DMS153 treated with DMSO at 0.1 percent for 48 hours (cell line): ENCODE measurements at regions not wholly inside any gene's neighbourhood (a gene's known extent, or its start where the extent isn't known, plus 50 kb on each side); places are given as distances from the start of the nearest gene placed in this dataset.
A peak's percentile ranks its signal among the peaks of the same experiment; 100 is the strongest.

Source experiments
- DNase-seq: peaks from one replicate; lab custom pipeline; 2025; ENCODE audit not compliant: unreplicated experiment; lab: John Stamatoyannopoulos, UW

DNA sequence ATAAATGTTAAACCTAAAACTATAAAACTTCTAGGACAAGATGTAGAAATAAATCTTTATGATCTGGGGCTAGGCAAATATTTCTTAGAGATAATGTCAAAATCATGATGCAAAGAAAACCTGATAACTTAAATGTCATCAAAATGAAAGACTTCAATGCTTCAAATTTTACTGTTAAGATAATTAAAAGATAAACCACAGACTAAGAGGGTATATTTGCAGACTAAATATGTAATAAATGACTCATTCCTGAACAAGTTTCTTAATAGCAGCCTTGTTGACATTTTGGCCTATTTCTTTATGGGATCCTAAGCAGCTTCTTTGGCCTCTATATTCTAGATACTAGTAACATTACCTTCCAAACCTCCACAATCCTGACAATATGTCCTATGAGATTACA, 2878.3 kb upstream of the PCDH20 start:
- no peak for DNase-seq

DNA sequence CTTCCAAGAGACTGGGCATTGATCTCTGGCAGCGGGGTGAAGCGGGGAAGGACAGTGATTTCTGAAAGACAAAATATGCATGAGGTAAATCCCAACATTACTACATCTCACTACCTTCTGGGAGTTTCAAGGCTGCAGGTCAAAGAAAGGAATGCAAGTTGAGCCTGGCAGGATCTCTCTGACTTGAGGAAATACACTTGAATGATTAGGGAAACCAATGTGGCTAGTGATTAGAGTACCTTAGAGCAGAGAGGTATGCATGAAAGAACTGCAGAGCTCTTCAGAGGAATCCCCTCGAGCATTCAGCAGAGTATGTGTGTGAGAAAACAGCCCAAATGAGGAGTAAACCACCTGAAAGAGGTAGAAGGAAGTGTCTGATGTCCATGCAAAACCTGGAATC, 2874.1 kb upstream of the PCDH20 start:
- DNase-seq: no peak

DNA sequence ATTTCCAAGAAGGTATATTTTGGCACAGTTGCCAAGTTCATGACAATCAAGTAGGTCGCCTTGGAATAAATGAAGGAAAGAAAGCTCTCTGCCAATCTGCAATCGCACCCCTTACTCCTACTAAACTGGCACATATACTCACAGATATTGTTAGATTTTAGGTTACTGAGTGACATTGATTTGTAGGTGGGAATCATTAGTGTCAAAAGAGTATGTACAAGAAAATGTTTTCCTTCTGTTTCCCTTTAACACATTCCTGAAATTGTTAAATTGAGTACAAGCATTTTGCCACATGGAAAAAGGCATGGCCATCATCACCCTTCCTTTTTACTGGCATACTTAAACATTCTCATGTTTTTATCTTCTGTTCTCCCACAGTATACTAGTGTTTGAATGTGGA, 2868.3 kb upstream of the PCDH20 start:
- no peak for DNase-seq

DNA sequence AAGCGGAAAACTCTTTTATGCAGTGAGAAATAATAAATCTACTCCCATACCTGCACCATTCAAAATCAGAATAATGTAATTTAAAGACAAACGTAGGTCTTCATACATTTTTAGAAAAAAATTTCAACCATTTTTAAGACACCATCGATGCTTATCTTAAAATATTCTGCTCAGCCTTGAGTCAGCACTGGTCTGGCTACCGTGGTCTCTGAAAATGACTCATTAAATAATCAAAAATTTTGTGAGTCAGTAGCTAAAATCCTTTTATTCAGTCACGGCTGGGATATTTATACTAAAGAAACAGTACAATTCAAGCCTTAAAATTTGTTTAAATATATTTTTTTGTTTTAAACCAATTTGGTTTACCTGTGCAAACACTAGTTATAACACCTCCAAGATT, 2862.8 kb upstream of the PCDH20 start:
- DNase-seq: no peak

DNA sequence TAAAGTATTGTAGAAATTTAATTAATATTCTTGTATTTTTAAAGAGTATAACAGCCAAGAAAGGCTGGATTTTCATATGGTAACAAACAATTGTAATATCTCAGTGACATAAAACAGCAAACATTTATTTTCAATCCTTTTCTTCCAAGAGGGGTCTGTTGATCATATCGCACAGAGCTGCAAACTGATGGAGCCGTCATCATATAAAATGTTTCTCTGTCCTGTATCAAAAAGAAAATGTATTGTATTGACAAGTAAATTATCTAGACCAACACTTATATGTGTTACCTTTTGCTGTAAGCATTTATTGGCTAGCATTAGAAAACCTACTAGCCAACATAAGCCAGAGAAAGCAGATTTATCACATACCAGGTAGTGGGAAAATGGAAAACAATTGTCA, 2861.4 kb upstream of the PCDH20 start:
- DNase-seq: no peak

DNA sequence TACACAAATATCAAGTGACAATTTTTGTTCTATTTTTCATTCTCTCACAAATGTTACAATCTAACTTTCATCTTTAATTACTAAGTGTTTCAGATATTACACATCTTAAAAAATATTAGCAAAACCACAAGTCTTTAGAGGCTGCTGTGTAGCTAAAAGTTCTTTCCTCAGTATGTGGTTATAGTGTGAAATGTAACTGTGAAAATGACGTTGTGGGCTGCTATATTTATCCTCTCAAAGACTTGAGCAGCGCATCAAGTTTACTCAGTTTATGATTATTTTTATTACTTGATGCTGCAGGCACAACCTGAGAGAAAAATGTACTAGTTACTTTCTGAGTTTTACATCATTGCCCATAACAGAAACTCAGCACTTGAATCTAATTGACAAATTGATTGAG, 2860.6 kb upstream of the PCDH20 start:
- no peak for DNase-seq

DNA sequence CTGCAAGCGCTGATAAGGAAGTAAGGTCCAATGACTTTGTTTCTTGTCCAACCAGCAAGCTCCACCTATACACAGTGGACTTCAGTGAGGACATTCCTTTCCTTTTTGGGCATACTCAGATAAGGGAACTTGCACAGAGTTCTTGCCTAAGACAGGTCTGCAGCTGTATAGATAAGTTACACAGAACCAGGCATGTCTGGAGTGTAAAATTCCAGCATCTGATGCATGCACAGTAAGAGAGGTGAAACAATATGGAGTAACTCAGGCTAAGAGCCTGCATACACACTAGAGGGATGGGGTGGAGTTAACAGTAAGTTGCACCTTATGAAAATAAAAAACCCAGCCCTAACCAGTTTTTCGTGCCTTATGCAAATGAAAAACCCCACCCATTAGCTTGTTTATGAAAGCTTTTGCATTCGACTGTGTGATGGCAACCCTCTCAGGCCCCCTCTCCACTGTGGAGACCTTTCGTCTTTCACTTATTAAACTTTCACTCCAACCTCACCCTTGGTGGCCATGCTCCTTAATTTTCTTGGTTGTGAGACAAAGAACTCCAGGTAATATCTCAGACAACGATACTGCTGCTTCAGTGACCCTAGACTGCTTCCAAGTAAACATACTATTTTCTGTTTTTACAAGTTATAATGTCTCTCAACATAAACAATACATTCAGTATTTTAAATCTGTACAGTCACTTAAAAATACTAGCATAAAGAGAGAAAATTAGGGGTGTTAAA, 2859.0 kb upstream of the PCDH20 start:
- DNase-seq: no peak

DNA sequence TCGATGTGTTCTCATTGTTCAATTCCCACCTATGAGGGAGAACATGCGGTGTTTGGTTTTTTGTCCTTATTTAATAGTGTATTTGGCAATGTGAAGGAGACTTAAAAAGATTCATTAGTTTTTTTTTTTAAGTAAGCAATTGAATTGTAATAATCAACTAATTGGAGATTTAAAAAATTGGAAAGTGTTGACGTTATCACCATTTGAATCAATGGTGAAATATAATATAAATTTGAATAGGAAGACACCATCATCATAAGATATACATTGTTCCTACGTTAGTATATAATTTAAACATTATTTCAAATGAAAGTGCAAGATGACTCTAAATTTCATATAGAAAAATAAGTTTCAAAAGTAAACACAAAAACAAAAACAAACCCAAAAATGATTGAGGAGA, 2858.1 kb upstream of the PCDH20 start:
- no peak for DNase-seq

DNA sequence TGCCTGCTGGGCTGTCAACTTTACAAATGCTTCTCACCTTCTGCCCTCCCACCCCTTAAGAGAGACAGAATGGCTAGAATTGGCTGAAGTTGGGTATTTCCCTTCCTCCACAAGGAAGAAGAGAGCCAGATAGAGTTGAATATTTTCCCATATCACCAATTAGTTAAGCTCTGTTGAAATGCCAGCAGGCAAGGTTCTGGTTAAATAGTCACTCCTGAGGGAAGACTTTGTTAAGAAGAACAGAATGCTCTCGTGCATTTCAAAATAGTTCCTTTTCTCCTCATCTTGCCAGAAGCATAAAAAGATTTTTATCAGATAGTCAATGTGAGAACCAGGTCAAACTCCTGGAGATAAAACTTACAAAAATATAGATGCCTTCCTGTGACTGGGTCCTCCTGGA, 2857.0 kb upstream of the PCDH20 start:
- no peak for DNase-seq

DNA sequence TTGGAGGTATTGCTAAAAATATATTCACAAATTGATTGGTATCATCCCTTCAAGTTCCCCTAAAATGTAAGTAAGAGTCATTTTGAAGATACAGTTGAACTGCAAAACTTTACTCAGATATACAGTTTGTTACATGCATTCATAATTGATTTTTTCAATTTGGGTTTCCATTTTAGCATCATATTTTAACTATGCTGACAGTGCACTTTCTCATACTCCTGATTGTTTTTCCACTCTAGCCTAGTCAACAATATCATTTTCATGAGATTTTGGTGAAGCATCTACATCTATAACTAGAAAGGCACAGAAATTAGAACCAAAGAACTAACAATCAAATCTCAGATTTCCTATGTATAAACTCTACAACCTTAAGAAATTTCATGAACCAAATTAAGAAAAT, 2850.4 kb upstream of the PCDH20 start:
- no peak for DNase-seq

DNA sequence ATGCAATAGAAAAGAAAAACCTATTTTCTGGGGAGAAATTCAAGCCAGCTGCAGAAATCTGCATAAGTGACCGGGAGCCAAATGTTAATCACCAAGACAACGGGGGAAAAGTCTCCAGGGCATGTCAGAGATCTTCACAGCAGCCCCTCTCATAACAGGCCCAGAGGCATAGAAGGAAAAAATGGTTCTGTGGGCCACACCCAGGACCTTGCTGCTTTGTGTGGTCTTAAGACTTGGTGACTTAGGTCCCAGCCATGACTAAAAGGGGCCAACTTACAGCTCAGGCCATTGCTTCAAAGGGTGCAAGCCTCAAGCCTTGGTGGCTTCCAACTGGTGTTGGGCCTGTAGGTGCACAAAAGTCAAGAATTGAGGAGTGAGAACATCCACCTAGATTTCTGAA, 2847.6 kb upstream of the PCDH20 start:
- DNase-seq: no peak

DNA sequence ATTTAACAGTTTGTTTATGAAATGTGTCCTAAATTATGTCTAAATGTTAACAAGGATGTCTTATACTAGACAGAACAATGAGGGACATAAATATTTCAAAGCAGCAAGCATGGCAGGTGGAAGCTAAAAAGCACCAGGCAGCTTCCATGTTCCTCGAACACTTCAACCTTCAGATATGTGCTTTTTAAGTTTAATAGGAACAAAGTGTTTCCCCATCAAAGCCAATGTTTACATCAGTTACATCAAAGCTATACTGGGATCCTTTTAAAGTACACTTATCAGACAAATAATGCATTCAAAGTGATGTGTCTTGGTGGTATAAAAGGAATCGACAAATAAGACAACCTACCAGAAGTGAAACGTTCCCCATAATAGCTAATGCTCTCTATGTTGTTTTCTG, 2841.1 kb upstream of the PCDH20 start:
- peak; percentile 41 for DNase-seq

DNA sequence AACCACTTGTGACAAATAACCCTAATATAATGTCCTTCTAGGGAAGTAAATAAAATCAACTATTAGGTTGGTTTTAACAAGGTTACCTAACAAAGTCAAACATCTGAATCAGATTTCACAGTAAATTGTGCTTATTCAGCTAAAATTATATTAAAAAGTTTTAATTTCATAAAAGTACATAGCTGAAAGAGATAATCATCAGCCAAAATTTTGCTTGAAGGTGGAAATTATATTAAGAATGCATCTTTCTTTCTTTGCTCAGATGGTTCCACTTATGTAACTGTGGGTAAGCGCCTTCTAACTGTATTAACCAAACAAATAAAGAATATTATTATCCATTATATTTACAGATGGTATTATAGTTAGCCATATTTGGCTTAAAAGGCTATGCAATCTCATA, 2840.3 kb upstream of the PCDH20 start:
- no peak for DNase-seq

DNA sequence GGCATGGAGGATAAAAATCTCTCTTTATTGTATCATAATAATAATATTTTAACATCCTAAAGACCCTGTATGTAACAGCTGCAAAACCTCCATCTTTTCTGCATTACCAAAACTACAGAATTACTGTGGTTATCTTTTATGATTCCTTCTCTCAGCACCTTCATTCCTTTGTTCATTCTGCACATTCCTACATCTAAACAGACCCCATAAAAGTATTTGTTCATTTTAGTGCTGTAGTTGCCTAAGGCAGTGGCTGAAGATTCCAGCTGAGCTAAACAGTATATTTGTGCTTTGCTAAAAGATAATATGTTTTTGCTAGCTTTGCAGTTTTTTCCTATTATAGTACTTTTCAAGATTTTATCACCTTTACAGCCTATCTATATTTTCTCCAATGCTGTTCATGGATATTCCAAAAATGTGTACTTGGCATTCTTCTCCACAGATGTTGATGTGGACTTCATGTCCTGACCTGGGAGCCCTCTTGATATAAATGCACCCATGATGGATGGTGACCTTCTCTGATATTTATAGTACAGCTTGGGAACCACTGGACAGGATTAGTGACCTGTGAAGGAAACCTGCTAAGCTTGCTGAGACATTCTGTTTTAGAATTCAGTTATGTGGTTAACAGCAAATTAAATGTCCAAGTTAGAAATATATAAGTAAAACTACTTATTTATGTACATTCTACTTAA, 2832.9 kb upstream of the PCDH20 start:
- DNase-seq: no peak

DNA sequence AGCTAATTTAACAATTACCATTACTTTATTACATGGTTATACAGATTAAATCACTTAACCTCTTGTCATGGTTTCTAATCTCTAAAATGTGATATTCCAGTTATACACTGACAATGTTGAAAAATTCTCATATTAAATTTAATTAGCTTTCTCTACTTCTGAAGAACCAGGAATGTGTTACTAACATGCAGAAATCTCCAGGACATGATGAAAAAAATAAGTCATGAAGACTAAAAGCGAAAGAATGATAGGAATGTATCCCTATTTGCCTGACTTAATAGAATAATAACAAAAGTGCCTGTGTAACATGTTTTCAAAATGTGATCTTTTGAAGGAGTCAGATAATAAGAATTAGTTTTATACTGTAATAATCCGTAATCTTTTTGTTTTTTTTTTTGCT, 2823.7 kb upstream of the PCDH20 start:
- no peak for DNase-seq

DNA sequence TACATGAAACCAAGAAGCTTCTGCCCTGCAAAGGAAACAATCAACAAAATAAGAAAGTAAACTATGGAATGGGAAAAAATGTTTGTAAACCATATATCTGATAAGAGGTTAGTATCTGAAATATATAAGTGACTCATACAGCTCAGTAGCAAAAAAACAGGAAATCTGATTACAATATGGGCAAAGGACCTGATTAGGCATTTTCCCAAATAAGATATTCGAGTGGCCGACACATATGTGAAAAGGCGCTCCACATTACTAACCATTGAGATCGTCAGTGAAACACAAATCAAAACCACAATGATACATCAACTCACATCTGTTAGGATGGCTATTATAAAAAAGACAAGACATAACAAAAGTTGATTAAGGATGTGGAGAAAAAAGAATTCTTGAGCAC, 2818.6 kb upstream of the PCDH20 start:
- no peak for DNase-seq

DNA sequence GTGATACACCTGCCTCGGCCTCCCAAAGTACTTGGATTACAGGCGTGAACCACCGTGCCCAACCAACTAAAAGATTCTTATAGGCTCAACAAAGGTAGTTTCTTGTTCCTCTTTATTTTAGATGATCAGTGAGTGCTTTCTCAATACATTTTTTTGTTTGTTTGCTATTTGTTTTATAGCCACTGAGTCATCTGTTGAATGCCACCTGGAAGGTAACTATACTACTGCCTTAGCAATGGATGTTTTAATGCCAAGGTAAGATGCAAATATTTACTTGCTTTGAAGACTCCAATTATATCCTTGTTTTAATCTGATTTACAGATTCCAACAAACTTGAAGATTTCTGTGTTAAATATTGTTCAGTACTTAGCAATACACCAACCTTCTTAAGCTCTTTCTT, 2807.4 kb upstream of the PCDH20 start:
- no peak for DNase-seq

DNA sequence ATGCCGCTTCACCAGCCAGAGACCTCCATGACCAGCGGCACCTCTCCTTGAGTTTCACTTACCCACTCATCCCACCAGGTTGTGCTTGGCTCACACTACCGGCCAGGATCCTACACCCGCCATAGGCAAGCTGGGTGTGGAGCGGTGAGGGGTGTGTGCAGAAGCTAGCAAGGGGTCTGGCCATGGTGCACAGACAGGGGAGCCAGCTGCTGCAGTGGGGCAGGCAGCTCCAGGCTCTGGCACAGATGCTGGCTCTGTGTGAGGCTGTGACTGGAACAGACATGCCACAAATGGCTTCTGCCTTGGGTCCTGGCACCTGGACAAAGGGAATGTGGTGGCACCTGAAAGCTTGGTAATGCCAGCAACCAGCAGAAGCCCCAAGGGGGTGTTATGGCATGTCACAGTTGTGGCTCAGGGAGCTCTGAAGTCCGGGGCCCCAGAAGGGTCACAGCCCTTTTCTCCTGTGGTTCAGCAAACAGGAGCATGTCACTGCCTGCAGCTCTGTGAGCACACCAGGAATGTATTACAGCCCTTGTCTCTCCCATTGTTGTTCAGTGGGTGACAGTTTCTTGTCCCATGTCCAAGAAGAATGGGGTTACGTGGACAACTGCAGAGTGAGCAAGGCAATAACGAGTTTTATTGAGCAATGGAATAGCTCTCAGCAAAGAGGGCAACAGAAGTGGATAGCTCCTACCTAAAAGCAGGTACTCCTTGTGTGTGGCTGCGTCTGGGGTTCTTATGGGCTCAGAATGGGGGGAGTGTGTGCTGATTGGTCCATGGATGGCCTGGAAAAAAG, 2791.0 kb upstream of the PCDH20 start:
- no peak for DNase-seq

DNA sequence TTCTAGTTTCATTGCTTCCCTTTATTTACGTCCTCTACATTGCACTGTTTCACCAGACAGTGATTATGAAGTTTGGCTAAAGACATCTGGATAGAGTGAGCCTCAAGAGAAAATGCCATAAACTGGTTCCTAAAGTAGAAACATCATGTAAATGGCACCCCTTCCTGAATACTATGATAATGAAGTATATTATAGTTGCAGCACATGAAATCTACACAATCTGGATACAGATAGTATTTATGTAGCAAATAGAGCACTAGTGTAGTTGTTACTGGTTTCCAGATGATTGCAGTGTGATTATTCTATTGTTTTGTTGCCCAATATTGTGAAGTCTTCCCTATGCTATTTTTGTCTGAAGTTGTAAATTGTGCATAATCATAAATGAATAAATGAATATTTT, 2786.9 kb upstream of the PCDH20 start:
- DNase-seq: no peak

DNA sequence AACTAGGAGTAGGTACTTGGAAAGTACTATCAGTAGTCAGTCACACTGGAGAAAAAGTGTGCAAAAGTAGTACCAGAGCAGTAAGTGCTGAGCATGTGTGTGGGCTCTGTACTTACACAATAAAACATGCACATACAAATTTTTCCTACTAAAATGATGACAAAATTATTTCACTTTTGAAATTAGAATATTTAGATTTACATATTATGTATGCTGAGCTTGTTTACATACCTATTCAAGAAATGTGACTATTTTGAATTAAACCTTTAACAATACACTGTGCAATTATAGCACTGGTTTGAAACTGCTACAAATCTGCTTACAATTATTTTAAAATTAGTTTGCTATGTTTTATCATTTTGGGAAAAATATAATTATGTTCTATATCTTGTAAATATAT, 2781.6 kb upstream of the PCDH20 start:
- DNase-seq: no peak

DNA sequence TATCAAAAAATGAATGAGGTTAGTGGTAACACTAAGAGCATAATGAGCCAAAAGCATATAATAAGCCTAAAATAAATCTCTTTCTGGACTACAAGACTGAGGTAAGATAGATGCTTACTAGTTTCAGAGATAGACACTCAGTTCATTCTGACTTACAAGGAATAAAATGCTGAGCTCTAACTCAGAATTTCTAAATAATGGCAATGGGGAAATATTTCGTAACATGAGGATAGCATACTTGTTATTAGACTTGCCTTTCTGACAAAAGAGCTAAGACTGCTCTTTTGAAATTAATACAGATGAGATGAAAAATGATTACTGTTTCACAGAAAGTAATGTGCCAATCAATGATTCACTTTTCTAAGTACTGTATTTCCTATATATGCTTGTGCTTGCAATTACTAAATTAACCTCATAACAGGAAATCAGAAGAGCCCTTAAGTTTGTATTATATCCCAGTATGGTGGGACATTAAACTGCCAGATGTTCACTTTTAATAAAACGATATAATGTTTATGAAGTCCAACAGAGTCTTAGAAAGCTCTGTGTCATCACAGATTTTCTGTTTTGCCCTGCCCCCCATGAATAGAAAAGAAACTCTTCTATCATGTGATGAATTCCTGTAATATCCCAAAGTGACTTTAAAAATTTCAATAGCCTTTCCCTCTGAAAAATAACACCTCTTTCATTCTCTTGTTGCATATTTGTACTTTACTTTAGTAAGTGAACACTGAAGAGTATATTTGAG, 2771.0 kb upstream of the PCDH20 start:
- no peak for DNase-seq
